Right lobe of liver (tissue), 4 donors: ENCODE measurements at regions not wholly inside any gene's neighbourhood (a gene's known extent, or its start where the extent isn't known, plus 50 kb on each side); places are given as distances from the start of the nearest gene placed in this dataset.

ENCODE experiments used
- POLR2A ChIP-seq: fragments of 450-650 bp; IDR thresholded peaks from one replicate; pipeline ENCODE4 v1.6.1; 2017; ENCODE audit warnings: antibody characterized with exemption, mild to moderate bottlenecking
- TF ChIP-seq, protein P1 (sequence below), 4 donors: fragments of 200-600 bp in 3 of 4; fragments of 450-650 bp in 1 of 4; IDR thresholded peaks; one replicate each; pipeline versions ENCODE4 v1.5.1 to v1.8.0; 2016 to 2022; ENCODE audit warnings: antibody characterized with exemption in 4 of 4, mild to moderate bottlenecking in 2 of 4
- donor health status: DM: no; HTN: no; CAD: no.
- donor health status: DM: no; HTN: no; CAD: no.
- donor health status: DM: no; HTN: yes; CAD: no.

GRCh38 chr14:42111355-42111754 lies 504.7 kb downstream of the LRFN5 start:
- TF ChIP-seq, protein P1, sequence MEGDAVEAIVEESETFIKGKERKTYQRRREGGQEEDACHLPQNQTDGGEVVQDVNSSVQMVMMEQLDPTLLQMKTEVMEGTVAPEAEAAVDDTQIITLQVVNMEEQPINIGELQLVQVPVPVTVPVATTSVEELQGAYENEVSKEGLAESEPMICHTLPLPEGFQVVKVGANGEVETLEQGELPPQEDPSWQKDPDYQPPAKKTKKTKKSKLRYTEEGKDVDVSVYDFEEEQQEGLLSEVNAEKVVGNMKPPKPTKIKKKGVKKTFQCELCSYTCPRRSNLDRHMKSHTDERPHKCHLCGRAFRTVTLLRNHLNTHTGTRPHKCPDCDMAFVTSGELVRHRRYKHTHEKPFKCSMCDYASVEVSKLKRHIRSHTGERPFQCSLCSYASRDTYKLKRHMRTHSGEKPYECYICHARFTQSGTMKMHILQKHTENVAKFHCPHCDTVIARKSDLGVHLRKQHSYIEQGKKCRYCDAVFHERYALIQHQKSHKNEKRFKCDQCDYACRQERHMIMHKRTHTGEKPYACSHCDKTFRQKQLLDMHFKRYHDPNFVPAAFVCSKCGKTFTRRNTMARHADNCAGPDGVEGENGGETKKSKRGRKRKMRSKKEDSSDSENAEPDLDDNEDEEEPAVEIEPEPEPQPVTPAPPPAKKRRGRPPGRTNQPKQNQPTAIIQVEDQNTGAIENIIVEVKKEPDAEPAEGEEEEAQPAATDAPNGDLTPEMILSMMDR (IDR thresholded peaks at IDR 0.05) = no peak
- no peak for TF ChIP-seq POLR2A
